ENCODE measurements at regions not wholly inside any gene's neighbourhood (a gene's known extent, or its start where the extent isn't known, plus 50 kb on each side); places are given as distances from the start of the nearest gene placed in this dataset.
"Not testable (repeated sequence)": the region's sequence is repeated elsewhere in the genome, so short reads cannot be mapped to it uniquely, and the experiment has no call there.

DNA sequence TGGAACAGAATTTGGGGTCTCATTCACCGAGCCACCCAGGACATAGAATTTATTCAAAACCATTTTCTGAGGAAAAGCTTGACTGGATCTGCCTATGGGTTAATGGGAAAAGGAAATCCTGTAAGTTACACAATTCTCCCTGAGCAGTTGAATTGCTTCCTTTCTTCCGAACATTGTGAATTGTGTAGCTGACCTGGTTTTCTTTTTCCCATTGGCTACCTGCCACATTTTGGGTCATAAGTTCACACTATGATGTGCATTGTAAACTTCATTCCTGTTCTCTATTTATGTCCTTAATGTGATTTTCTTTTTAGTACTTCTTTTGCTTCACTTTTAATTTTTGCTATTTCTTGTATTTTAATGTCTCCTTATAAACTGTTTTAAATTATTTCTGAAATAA is 386.0 kb upstream of the LRRC3B start:
- ATAC-seq (ENCODE audit: low read depth) (no peak), DNase-seq (no peak)
- POLR2A ChIA-PET = no interaction called here
- H3K9me3 Mint-ChIP-seq = peaks cover 3% of the 10 kb centered on the region
- no peak overlapping the region for H3K27ac Mint-ChIP-seq
- TF ChIP-seq, protein P1, sequence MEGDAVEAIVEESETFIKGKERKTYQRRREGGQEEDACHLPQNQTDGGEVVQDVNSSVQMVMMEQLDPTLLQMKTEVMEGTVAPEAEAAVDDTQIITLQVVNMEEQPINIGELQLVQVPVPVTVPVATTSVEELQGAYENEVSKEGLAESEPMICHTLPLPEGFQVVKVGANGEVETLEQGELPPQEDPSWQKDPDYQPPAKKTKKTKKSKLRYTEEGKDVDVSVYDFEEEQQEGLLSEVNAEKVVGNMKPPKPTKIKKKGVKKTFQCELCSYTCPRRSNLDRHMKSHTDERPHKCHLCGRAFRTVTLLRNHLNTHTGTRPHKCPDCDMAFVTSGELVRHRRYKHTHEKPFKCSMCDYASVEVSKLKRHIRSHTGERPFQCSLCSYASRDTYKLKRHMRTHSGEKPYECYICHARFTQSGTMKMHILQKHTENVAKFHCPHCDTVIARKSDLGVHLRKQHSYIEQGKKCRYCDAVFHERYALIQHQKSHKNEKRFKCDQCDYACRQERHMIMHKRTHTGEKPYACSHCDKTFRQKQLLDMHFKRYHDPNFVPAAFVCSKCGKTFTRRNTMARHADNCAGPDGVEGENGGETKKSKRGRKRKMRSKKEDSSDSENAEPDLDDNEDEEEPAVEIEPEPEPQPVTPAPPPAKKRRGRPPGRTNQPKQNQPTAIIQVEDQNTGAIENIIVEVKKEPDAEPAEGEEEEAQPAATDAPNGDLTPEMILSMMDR (IDR thresholded peaks at IDR 0.05) = no peak
- H3K36me3 Mint-ChIP-seq (ENCODE audit: low read depth) = no peaks in the 10 kb centered on the region
- intact Hi-C loops (cut with micrococcal nuclease) = no loop called here
- no peaks in the 10 kb centered on the region for H3K27me3 Mint-ChIP-seq
- H3K4me3 Mint-ChIP-seq = no peak overlapping the region
- CTCF ChIA-PET = no interaction called here
- H3K4me1 Mint-ChIP-seq = no peaks in the 10 kb centered on the region

DNA sequence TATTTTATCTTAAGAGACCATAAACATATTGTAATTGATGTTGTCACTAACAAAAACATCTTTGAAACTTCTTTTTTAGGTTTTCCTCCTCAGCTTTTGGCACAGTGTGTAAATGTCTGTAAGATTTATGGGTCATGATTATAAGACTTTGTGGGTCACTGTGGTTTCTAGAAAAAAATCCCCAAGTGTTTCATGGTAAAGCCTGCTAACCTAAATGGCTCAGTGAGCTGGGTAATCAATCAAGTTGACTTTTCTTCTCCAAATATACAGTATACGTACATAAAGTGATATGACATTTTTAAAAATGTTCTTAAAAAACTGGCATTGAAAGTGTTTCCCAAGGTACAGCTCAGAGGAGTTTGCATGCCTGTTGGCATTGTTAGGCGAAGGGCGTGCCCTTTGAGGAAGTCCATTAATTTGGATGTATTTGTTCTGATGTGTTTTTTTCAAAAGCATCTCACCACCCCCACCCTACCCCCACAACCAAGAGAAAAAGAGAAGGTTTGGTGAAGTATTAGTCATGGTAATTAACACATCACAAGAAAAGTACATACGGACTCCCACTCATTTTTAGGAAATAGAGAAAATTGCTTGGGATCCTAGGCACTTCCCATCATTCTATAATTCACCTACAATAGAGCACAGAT is 385.4 kb upstream of the LRRC3B start:
- Mint-ChIP-seq H3K4me1 (no peaks in the 10 kb centered on the region), H3K4me3 (no peak overlapping the region)
- CTCF ChIA-PET = no interaction called here

DNA sequence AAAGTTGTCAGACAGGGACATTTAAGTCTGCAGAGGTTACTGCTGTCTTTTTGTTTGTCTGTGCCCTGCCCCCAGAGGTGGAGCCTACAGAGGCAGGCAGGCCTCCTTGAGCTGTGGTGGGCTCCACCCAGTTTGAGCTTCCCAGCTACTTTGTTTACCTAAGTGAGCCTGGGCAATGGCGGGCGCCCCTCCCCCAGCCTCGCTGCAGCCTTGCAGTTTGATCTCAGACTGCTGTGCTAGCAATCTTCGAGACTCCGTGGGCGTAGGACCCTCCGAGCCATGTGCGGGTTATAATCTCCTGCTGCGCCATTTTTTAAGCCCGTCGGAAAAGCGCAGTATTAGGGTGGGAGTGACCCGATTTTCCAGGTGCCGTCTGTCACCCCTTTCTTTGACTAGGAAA is 378.0 kb upstream of the LRRC3B start:
- H3K4me3 Mint-ChIP-seq; H3K36me3 Mint-ChIP-seq (ENCODE audit: low read depth); CTCF ChIA-PET; intact Hi-C loops (cut with micrococcal nuclease); H3K4me1 Mint-ChIP-seq; H3K27ac Mint-ChIP-seq; DNase-seq; H3K27me3 Mint-ChIP-seq; POLR2A ChIA-PET; H3K9me3 Mint-ChIP-seq; ATAC-seq (ENCODE audit: low read depth): not testable (repeated sequence)

More for the DNA sequence above, 385.4 kb upstream of the LRRC3B start:
- TF ChIP-seq, protein P1 (IDR thresholded peaks at IDR 0.05) = no peak
- H3K27ac Mint-ChIP-seq = no peak overlapping the region
- intact Hi-C loops (cut with micrococcal nuclease) = no loop called here
- no peaks in the 10 kb centered on the region for H3K36me3 Mint-ChIP-seq (ENCODE audit: low read depth)
- DNase-seq = no peak
- peaks cover 3% of the 10 kb centered on the region for H3K9me3 Mint-ChIP-seq
- no peaks in the 10 kb centered on the region for H3K27me3 Mint-ChIP-seq
- ATAC-seq (ENCODE audit: low read depth) = no peak
- POLR2A ChIA-PET = no interaction called here

DNA sequence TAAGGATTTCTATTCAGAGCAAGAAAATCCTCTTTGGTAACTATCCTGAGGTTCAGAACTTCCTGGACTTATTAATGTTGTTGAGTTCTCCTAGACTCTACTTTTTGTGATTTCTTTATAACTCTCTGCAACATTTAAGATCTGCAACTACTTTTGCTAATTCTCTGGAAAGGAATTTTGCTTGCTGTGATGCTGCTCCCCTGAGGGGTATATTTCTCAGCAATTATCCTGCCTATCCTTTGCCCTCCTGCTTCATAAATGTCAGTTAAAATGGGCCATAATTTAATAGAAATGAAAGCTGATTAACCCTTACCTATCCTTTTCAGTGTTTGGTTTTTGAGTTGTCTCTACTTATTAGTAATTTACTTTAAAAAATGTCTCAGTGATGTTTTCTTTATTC is 377.3 kb upstream of the LRRC3B start:
- Mint-ChIP-seq H3K4me3 (no peak overlapping the region), H3K36me3 (ENCODE audit: low read depth) (no peaks in the 10 kb centered on the region), H3K4me1 (no peaks in the 10 kb centered on the region), H3K9me3 (peaks cover 7% of the 10 kb centered on the region), H3K27me3 (no peaks in the 10 kb centered on the region), H3K27ac (no peak overlapping the region)
- POLR2A ChIA-PET = no interaction called here
- intact Hi-C loops (cut with micrococcal nuclease) = no loop called here
- DNase-seq (no peak), ATAC-seq (ENCODE audit: low read depth) (no peak)
- TF ChIP-seq, protein P1 (IDR thresholded peaks at IDR 0.05) = no peak
- CTCF ChIA-PET = no interaction called here

DNA sequence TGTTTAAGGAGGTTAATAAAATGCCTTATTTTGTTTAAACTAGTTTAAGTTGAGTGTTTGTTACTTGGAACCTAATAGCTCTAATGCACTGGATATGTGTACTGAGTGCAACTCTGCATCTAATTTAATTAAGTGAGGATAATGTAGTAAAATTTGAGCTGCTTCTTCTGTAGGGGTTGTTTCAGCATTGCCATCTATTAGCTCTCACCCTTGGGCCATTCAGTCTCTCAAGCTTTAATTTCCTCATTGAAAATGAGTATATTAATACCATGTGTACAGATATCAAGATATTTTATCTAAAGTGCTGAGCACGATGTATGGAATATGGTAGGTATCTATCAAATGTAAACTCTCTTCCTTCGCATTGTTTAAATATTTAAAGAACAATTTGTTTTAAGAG is 375.7 kb upstream of the LRRC3B start:
- ATAC-seq (ENCODE audit: low read depth) (no peak), DNase-seq (no peak)
- no peak overlapping the region for H3K27ac Mint-ChIP-seq
- H3K4me3 Mint-ChIP-seq = no peak overlapping the region
- H3K27me3 Mint-ChIP-seq = no peaks in the 10 kb centered on the region
- TF ChIP-seq, protein P1 (IDR thresholded peaks at IDR 0.05) = no peak
- intact Hi-C loops (cut with micrococcal nuclease) = no loop called here
- H3K9me3 Mint-ChIP-seq = peaks cover 7% of the 10 kb centered on the region
- ChIA-PET POLR2A (no interaction called here), CTCF (no interaction called here)
- H3K36me3 Mint-ChIP-seq (ENCODE audit: low read depth) = no peaks in the 10 kb centered on the region
- no peaks in the 10 kb centered on the region for H3K4me1 Mint-ChIP-seq

DNA sequence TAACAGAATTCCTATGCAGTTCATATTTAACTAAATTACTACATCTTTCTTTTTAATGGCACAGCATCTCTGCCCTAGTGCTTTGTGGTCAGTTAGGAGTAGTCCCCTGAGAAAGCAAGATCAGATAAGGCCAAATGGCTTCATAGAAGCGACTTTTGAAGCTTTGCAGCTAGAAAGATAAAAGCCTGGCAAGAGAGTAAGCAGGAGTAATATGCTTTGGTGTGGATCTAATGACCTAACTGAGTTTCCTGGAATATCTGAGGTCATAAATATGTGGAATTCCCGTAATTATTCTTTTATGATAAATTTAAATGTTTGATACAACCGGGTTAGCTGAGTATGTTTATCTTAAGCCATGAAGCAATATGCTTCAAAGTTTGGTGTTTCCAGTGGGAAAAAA is 374.9 kb upstream of the LRRC3B start:
- DNase-seq (no peak), ATAC-seq (ENCODE audit: low read depth) (no peak)
- intact Hi-C loops (cut with micrococcal nuclease) = no loop called here
- Mint-ChIP-seq H3K36me3 (ENCODE audit: low read depth) (no peaks in the 10 kb centered on the region), H3K4me3 (no peak overlapping the region), H3K27ac (no peak overlapping the region), H3K9me3 (peaks cover 7% of the 10 kb centered on the region), H3K27me3 (no peaks in the 10 kb centered on the region), H3K4me1 (no peaks in the 10 kb centered on the region)
- TF ChIP-seq, protein P1 (IDR thresholded peaks at IDR 0.05) = no peak
- POLR2A ChIA-PET = no interaction called here
- CTCF ChIA-PET = no interaction called here

Measured in activated B cell treated with CpG ODN at 0.5 μM for 24 hours (primary cell).